DOHH2 (cell line): ENCODE measurements at regions not wholly inside any gene's neighbourhood (a gene's known extent, or its start where the extent isn't known, plus 50 kb on each side); places are given as distances from the start of the nearest gene placed in this dataset.

Experiments
- H3F3A ChIP-seq: fragments of 200-600 bp; sonication (generic), shearing (Covaris generic); 2 replicates; pipeline ENCODE4 v1.6.0; 2016; ENCODE audit warnings: antibody characterized with exemption, mild to moderate bottlenecking; ENCODE audit not compliant: control insufficient read depth, insufficient read depth
- H3K27ac ChIP-seq: fragments of 200-600 bp; sonication (generic); 2 replicates; pipeline ENCODE4 v1.5.1; 2014; ENCODE audit warnings: low read depth, mild to moderate bottlenecking, low read length, moderate library complexity
- H3K27me3 ChIP-seq: fragments of 200-600 bp; sonication (generic); 2 replicates; pipeline ENCODE4 v1.6.1; 2014; ENCODE audit warnings: mild to moderate bottlenecking, low read length, mixed read lengths; ENCODE audit not compliant: control insufficient read depth
- H3K36me3 ChIP-seq: fragments of 200-600 bp; sonication (generic); 2 replicates; pipeline ENCODE4 v1.6.1; 2014; ENCODE audit warnings: mild to moderate bottlenecking, low read length, moderate library complexity, mixed read lengths; ENCODE audit not compliant: control insufficient read depth
- H3K4me1 ChIP-seq: fragments of 200-600 bp; sonication (generic); 2 replicates; pipeline ENCODE4 v1.6.1; 2014; ENCODE audit warnings: mild to moderate bottlenecking, low read length, mixed read lengths; ENCODE audit not compliant: control insufficient read depth
- H3K4me2 ChIP-seq: fragments of 200-600 bp; sonication (generic); 2 replicates; pipeline ENCODE4 v1.6.0; 2014; ENCODE audit warnings: mild to moderate bottlenecking, low read length, moderate library complexity
- H3K4me3 ChIP-seq: fragments of 200-600 bp; sonication (generic); 2 replicates; pipeline ENCODE4 v1.5.1; 2014; ENCODE audit warnings: mild to moderate bottlenecking, low read length, mixed read lengths
- H3K79me2 ChIP-seq: fragments of 200-600 bp; sonication (generic); 2 replicates; pipeline ENCODE4 v1.6.1; 2014; ENCODE audit warnings: mild to moderate bottlenecking, low read length, mixed read lengths; ENCODE audit not compliant: control insufficient read depth
- H3K9me2 ChIP-seq: fragments of 200-600 bp; sonication (generic); replicated peaks from 2 replicates; pipeline ENCODE4 v1.6.1; 2014; ENCODE audit warnings: mild to moderate bottlenecking, low read length, mixed read lengths; ENCODE audit not compliant: control insufficient read depth
- H3K9me3 ChIP-seq: fragments of 200-600 bp; sonication (generic); 2 replicates; pipeline ENCODE4 v1.6.1; 2014; ENCODE audit warnings: antibody characterized with exemption, low read length, mixed read lengths; ENCODE audit not compliant: control insufficient read depth, insufficient read depth
- H4K20me1 ChIP-seq: fragments of 200-600 bp; sonication (generic); 2 replicates; pipeline ENCODE4 v1.6.0; 2014; ENCODE audit warnings: low read depth, mild to moderate bottlenecking, antibody characterized with exemption, low read length, moderate library complexity; ENCODE audit not compliant: control insufficient read depth, insufficient read depth
- CTCF ChIP-seq: fragments of 200-600 bp; sonication (generic); IDR thresholded peaks from one replicate; pipeline ENCODE4 v1.5.1; 2014; ENCODE audit warnings: antibody characterized with exemption, mild to moderate bottlenecking, low read depth, low read length; ENCODE audit not compliant: poor library complexity, severe bottlenecking
- EZH2phosphoT487 ChIP-seq: fragments of 200-600 bp; sonication (generic); IDR thresholded peaks from 2 replicates; pipeline ENCODE4 v1.6.1; 2017; ENCODE audit warnings: borderline replicate concordance, mild to moderate bottlenecking, antibody characterized with exemption, low read length, moderate library complexity, mixed read lengths

DNA sequence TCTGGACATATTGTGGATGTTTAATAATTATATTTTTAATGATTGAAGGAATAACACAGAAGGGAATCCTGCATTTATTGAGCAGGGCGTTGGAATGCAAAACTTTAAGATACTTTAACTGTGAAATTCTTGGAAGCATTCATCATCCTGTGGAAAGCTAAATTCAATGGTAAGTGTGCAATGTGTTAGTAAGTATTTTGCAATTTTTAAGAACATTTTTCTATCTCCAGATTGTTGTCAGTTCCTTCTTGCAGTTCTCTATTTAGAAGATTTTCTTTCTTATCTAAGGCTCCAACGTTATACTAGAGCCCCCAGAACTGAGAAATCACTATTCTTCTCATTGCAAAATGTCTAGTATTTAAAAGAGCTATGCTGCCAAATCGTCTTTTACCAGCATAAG is 132.2 kb upstream of the TSC22D2 start:
- no peak for TF ChIP-seq CTCF
- no peak for TF ChIP-seq EZH2phosphoT487
- H3K4me2 ChIP-seq = no peak overlapping the region
- no peak overlapping the region for H3K4me3 ChIP-seq
- no peak overlapping the region for H3K27ac ChIP-seq
- H3K9me3 ChIP-seq = no peaks in the 10 kb centered on the region; the same call in 1 of the 2 replicates
- H3K4me1 ChIP-seq = no peaks in the 10 kb centered on the region
- H3K27me3 ChIP-seq = peaks cover 10% of the 10 kb centered on the region
- H3K36me3 ChIP-seq = no peaks in the 10 kb centered on the region
- no peaks in the 10 kb centered on the region for H3K9me2 ChIP-seq
- no peaks in the 10 kb centered on the region for H3F3A ChIP-seq
- no peaks in the 10 kb centered on the region for H3K79me2 ChIP-seq
- H4K20me1 ChIP-seq = no peaks in the 10 kb centered on the region

- TF ChIP-seq EZH2phosphoT487 (no peak), CTCF (no peak)
- Histone ChIP-seq H3F3A (no peaks in the 10 kb centered on the region), H3K9me3 (no peaks in the 10 kb centered on the region), H3K4me2 (no peak overlapping the region), H4K20me1 (no peaks in the 10 kb centered on the region), H3K27ac (no peak overlapping the region), H3K79me2 (no peaks in the 10 kb centered on the region), H3K4me1 (no peaks in the 10 kb centered on the region), H3K9me2 (no peaks in the 10 kb centered on the region), H3K27me3 (peaks cover 8% of the 10 kb centered on the region), H3K4me3 (no peak overlapping the region), H3K36me3 (no peaks in the 10 kb centered on the region)
Measured at GRCh38 chr3:150274372-150274771, 133.7 kb upstream of the TSC22D2 start.

- no peaks in the 10 kb centered on the region for H3K79me2 ChIP-seq
- H3K4me2 ChIP-seq = no peak overlapping the region
- H3K9me2 ChIP-seq = no peaks in the 10 kb centered on the region
- H3K4me3 ChIP-seq = no peak overlapping the region
- no peaks in the 10 kb centered on the region for H4K20me1 ChIP-seq
- H3F3A ChIP-seq = no peaks in the 10 kb centered on the region
- H3K36me3 ChIP-seq = no peaks in the 10 kb centered on the region
- no peaks in the 10 kb centered on the region for H3K4me1 ChIP-seq
- H3K27ac ChIP-seq = no peak overlapping the region
- TF ChIP-seq EZH2phosphoT487 = no peak
- no peak for TF ChIP-seq CTCF
- no peaks in the 10 kb centered on the region for H3K9me3 ChIP-seq
- peaks cover 8% of the 10 kb centered on the region for H3K27me3 ChIP-seq
Measured at GRCh38 chr3:150273396-150273795, 134.7 kb upstream of the TSC22D2 start.

GRCh38 chr3:150271591-150271960 is 136.5 kb upstream of the TSC22D2 start:
- H3K4me1 ChIP-seq = no peaks in the 10 kb centered on the region
- no peaks in the 10 kb centered on the region for H3K36me3 ChIP-seq
- H3K4me3 ChIP-seq = no peak overlapping the region
- no peaks in the 10 kb centered on the region for H3K79me2 ChIP-seq
- H3K27ac ChIP-seq = no peak overlapping the region
- no peak overlapping the region for H3K4me2 ChIP-seq
- no peaks in the 10 kb centered on the region for H3K9me2 ChIP-seq
- H4K20me1 ChIP-seq = no peaks in the 10 kb centered on the region
- H3K27me3 ChIP-seq = peaks cover 5% of the 10 kb centered on the region
- H3F3A ChIP-seq = no peaks in the 10 kb centered on the region
- no peaks in the 10 kb centered on the region for H3K9me3 ChIP-seq
- TF ChIP-seq EZH2phosphoT487 = no peak
- no peak for TF ChIP-seq CTCF
